HepG2 (cell line): ENCODE measurements at regions not wholly inside any gene's neighbourhood (a gene's known extent, or its start where the extent isn't known, plus 50 kb on each side); places are given as distances from the start of the nearest gene placed in this dataset.

Source experiments
- ATAC-seq: fragments of 200-7000 bp; cut with Tn5 transposase; 3 replicates; pipeline ENCODE4 v1.9.1; 2020; ENCODE audit warnings: mild to moderate bottlenecking, moderate library complexity
- BruUV-seq: library from RNA; stranded (reverse); fragments of 400-500 nt; replicated peaks from 2 replicates; lab custom pipeline; 2021; lab: Mats Ljungman, UMichigan
- CTCF ChIA-PET: fragments of 300-600 bp; formaldehyde crosslinking; extraction: SDS; loops from one replicate; lab custom pipeline; 2021; ENCODE audit warnings: low total read pairs, inconsistent platforms, low intra/inter-chr PET ratio; lab: Yijun Ruan, JAX
- POLR2A ChIA-PET: fragments of 350-600 bp; sonication (Branson Sonifier 250); formaldehyde crosslinking; loops from one replicate; lab custom pipeline; 2020; ENCODE audit warnings: antibody characterized with exemption, inconsistent platforms; lab: Yijun Ruan, JAX
- DNase-seq: peaks from one replicate; pipeline ENCODE4 v3.0.0-alpha.2; 2015; ENCODE audit warnings: low spot score
- FAIRE-seq: peaks from 3 replicates; lab custom pipeline; 2011; peaks lifted over from hg19 to GRCh38; lab: Jason Lieb, UNC
- H2AFZ ChIP-seq: one replicate; pipeline ENCODE4 v1.6.1; 2011; ENCODE audit warnings: low read length, inconsistent platforms
- H3K27ac ChIP-seq: fragments of 300-600 bp; 3 replicates; pipeline ENCODE4 v1.8.0; 2011; ENCODE audit warnings: mixed run types, mild to moderate bottlenecking, mixed read lengths, low read length, inconsistent platforms; ENCODE audit not compliant: insufficient read depth; ENCODE audit errors: extremely low read length
- H3K27me3 ChIP-seq, 2 experiments: fragments of 200-600 bp in 1 of 2; 2 replicates in 1 of 2; 3 replicates in 1 of 2; pipeline versions ENCODE4 v1.6.0 to v1.8.0; 2011; ENCODE audit warnings: low read length in 2 of 2, mild to moderate bottlenecking in 2 of 2, moderate library complexity in 2 of 2, inconsistent platforms in 1 of 2; ENCODE audit not compliant: insufficient read depth in 2 of 2, control insufficient read depth in 1 of 2
- H3K36me3 ChIP-seq, 2 experiments: fragments of 200-600 bp in 1 of 2; replicated peaks in 1 of 2; 2 replicates in 1 of 2; 3 replicates in 1 of 2; pipeline versions ENCODE4 v1.5.1 to v1.8.0; 2011; ENCODE audit warnings: low read length in 2 of 2, inconsistent platforms in 1 of 2; ENCODE audit not compliant: insufficient read depth in 2 of 2, control insufficient read depth in 1 of 2
- H3K4me1 ChIP-seq: 2 replicates; pipeline ENCODE4 v1.5.1; 2012; ENCODE audit warnings: low read length, inconsistent platforms; ENCODE audit not compliant: insufficient read depth
- H3K4me2 ChIP-seq: 2 replicates; pipeline ENCODE4 v1.6.0; 2011; ENCODE audit warnings: low read depth, low read length, inconsistent platforms
- H3K4me3 ChIP-seq, 3 experiments: fragments of 200-600 bp in 1 of 3; sonication (generic), shearing (Covaris generic) in 1 of 3; replicated peaks in 1 of 3; 2 replicates each; pipeline ENCODE4 v1.5.1; 2011 to 2016; ENCODE audit warnings: low read length in 3 of 3, inconsistent platforms in 2 of 3, low read depth in 2 of 3, mild to moderate bottlenecking in 2 of 3, control low read depth in 1 of 3, mixed read lengths in 1 of 3; ENCODE audit not compliant: insufficient read depth in 1 of 3
- H3K79me2 ChIP-seq: one replicate; pipeline ENCODE4 v1.6.1; 2011; ENCODE audit warnings: low read length, inconsistent platforms; ENCODE audit not compliant: insufficient read depth
- H3K9ac ChIP-seq: 2 replicates; pipeline ENCODE4 v1.6.0; 2011; ENCODE audit warnings: mild to moderate bottlenecking, low read depth, low read length, inconsistent platforms; ENCODE audit not compliant: insufficient read depth
- H3K9me3 ChIP-seq: 2 replicates; pipeline ENCODE4 v1.5.1; 2012; ENCODE audit warnings: mild to moderate bottlenecking, low read length
- H4K20me1 ChIP-seq: 2 replicates; pipeline ENCODE4 v1.6.0; 2011; ENCODE audit warnings: inconsistent platforms, mild to moderate bottlenecking, low read length, moderate library complexity; ENCODE audit not compliant: insufficient read depth
- CBFB ChIP-seq: sonication (generic); formaldehyde crosslinking; IDR thresholded peaks from 2 replicates; pipeline ENCODE4 v1.4.0; 2020; ENCODE audit warnings: missing genetic modification reagents
- DR1 ChIP-seq: sonication (generic); formaldehyde crosslinking; IDR thresholded peaks from 2 replicates; pipeline ENCODE4 v1.8.0; 2021; ENCODE audit warnings: mild to moderate bottlenecking, missing genetic modification reagents, inconsistent platforms
- FOXM1 ChIP-seq: sonication (generic); formaldehyde crosslinking; IDR thresholded peaks from 2 replicates; pipeline ENCODE4 v1.5.0; 2020; ENCODE audit warnings: missing genetic modification reagents
- HOXA7 ChIP-seq: sonication (generic); formaldehyde crosslinking; IDR thresholded peaks from 2 replicates; pipeline ENCODE4 v1.8.1; 2022; ENCODE audit warnings: mild to moderate bottlenecking, missing genetic modification reagents, moderate library complexity
- KLF6 ChIP-seq: IDR thresholded peaks from 2 replicates; pipeline ENCODE4 v1.8.0; 2016; ENCODE audit warnings: missing biosample characterization, missing genetic modification reagents
- NAIF1 ChIP-seq: sonication (generic); formaldehyde crosslinking; IDR thresholded peaks from 2 replicates; pipeline ENCODE4 v1.5.0; 2020; ENCODE audit warnings: mild to moderate bottlenecking, missing genetic modification reagents, borderline replicate concordance
- REST ChIP-seq, 2 experiments: IDR thresholded peaks; 2 replicates each; pipeline ENCODE4 v1.6.1; 2011 to 2012; ENCODE audit warnings: low read length in 2 of 2, borderline replicate concordance in 1 of 2, low read depth in 1 of 2, mild to moderate bottlenecking in 1 of 2, moderate library complexity in 1 of 2
- SCMH1 ChIP-seq: sonication (generic); formaldehyde crosslinking; IDR thresholded peaks from 2 replicates; pipeline ENCODE4 v1.9.0; 2021; ENCODE audit warnings: missing genetic modification reagents, mild to moderate bottlenecking, borderline replicate concordance
- THAP11 ChIP-seq: IDR thresholded peaks from 2 replicates; pipeline ENCODE4 v1.6.1; 2016; ENCODE audit warnings: missing biosample characterization, missing genetic modification reagents
- XBP1 ChIP-seq: sonication (generic); formaldehyde crosslinking; IDR thresholded peaks from 2 replicates; pipeline ENCODE4 v1.5.0; 2020; ENCODE audit warnings: missing genetic modification reagents
- ZBED4 ChIP-seq: sonication (generic); formaldehyde crosslinking; IDR thresholded peaks from 2 replicates; pipeline ENCODE4 v1.4.0; 2020; ENCODE audit warnings: missing genetic modification reagents, borderline replicate concordance
- ZFP1 ChIP-seq: IDR thresholded peaks from 2 replicates; pipeline ENCODE4 v1.6.1; 2016
- ZNF282 ChIP-seq: fragments of 450-650 bp; IDR thresholded peaks from 2 replicates; pipeline ENCODE4 v1.6.1; 2018; ENCODE audit not compliant: partially characterized antibody
- ZNF34 ChIP-seq: sonication (generic); formaldehyde crosslinking; IDR thresholded peaks from 2 replicates; pipeline ENCODE4 v1.4.0; 2020; ENCODE audit warnings: mild to moderate bottlenecking, missing genetic modification reagents, borderline replicate concordance
- ZNF558 ChIP-seq: sonication (generic); formaldehyde crosslinking; IDR thresholded peaks from 2 replicates; pipeline ENCODE4 v1.9.0; 2022; ENCODE audit warnings: mild to moderate bottlenecking, missing genetic modification reagents, borderline replicate concordance
- ZNF576 ChIP-seq: sonication (generic); formaldehyde crosslinking; IDR thresholded peaks from 2 replicates; pipeline ENCODE4 v1.4.0; 2020; ENCODE audit warnings: mild to moderate bottlenecking, missing genetic modification reagents
- ZNF768 ChIP-seq: sonication (generic); formaldehyde crosslinking; IDR thresholded peaks from 2 replicates; pipeline ENCODE4 v1.4.0; 2020; ENCODE audit warnings: missing genetic modification reagents
- ZNF879 ChIP-seq: sonication (generic); formaldehyde crosslinking; IDR thresholded peaks from 2 replicates; pipeline ENCODE4 v1.8.1; 2023; ENCODE audit warnings: missing genetic modification reagents
- WGBS: methylation state at CpG from one replicate; pipeline ENCODE4 v1.1.6; 2017; ENCODE audit warnings: low lambda C conversion rate; 5-methylcytosine and 5-hydroxymethylcytosine counted together
- in situ Hi-C: cut with HindIII; loops from 2 replicates; pipeline ENCODE4 v1.10.0; 2017; ENCODE audit warnings: low pct_unique_long_range_greater_than_20kb; ENCODE audit not compliant: extremely low pct_ligation_motif_present
- intact Hi-C: fragments of 100-400 bp; cut with micrococcal nuclease; formaldehyde crosslinking; loops from one replicate; pipeline ENCODE4 v1.10.0; 2022; ENCODE audit not compliant: unreplicated experiment

- TF ChIP-seq REST (IDR thresholded peaks at IDR 0.05; ENCODE audit: borderline replicate concordance in 1 of 2, low read depth in 1 of 2, low read length in 2 of 2) (no peak), KLF6 (CRISPR knock-in tag) (no peak), FOXM1 (CRISPR knock-in tag) (no peak)
These were observed 126.4 kb upstream of the NXPH2 start (continued) for GRCh38 chr2:138906549-138906948.

- intact Hi-C loops: no loop called here
- no peaks in the 10 kb centered on the region for H3K27me3 ChIP-seq
- H3K79me2 ChIP-seq: no peaks in the 10 kb centered on the region
- H3K9me3 ChIP-seq: no peaks in the 10 kb centered on the region
- in situ Hi-C loops: no loop called here
- no TSS peak for BruUV-seq
- FAIRE-seq (no peak), DNase-seq (no peak), ATAC-seq (no peak)
- no peak overlapping the region for H3K9ac ChIP-seq
- 55% methylated on average over 28 of the region's 29 CpGs for WGBS
- no peak overlapping the region for H2AFZ ChIP-seq
- no peak overlapping the region for H3K27ac ChIP-seq
- TF ChIP-seq XBP1 (no peak), DR1 (CRISPR knock-in tag) (no peak), ZBED4 (CRISPR knock-in tag) (no peak), ZNF576 (no peak), ZNF768 (CRISPR knock-in tag) (no peak), HOXA7 (CRISPR knock-in tag) (no peak), ZNF282 (no peak), ZNF879 (no peak), ZNF558 (no peak), ZFP1 (no peak), ZNF34 (CRISPR knock-in tag) (no peak), SCMH1 (CRISPR knock-in tag) (no peak), THAP11 (CRISPR knock-in tag) (no peak), CBFB (no peak), NAIF1 (CRISPR knock-in tag) (no peak)
- H3K4me3 ChIP-seq: no peak overlapping the region
- H4K20me1 ChIP-seq: no peaks in the 10 kb centered on the region
- H3K4me1 ChIP-seq: no peaks in the 10 kb centered on the region
- ChIA-PET POLR2A (no interaction called here), CTCF (no interaction called here)
- H3K36me3 ChIP-seq: no peaks in the 10 kb centered on the region
- H3K4me2 ChIP-seq: no peak overlapping the region
These were observed 122.2 kb upstream of the NXPH2 start for GRCh38 chr2:138902239-138902871.
